ENCODE measurements at regions not wholly inside any gene's neighbourhood (a gene's known extent, or its start where the extent isn't known, plus 50 kb on each side); places are given as distances from the start of the nearest gene placed in this dataset.

DNA sequence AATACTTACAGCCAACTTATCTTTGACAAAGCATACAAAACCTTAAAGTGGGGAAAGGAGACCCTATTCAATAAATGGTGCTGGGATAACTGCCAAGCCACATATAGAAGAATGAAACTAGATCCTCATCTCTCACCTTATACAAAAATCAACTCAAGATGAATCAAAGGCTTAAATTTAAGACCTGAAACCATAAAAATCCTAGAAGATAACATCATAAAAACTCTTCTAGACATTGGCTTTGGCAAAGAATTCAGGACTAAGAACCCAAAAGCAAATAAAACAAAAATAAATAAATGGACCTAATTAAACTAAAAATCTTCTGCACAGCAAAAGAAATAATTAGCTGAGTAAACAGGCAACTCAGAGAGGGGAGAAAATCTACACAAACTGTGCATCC, 335.6 kb upstream of the PBX1 start:
- TF ChIP-seq, protein P1, sequence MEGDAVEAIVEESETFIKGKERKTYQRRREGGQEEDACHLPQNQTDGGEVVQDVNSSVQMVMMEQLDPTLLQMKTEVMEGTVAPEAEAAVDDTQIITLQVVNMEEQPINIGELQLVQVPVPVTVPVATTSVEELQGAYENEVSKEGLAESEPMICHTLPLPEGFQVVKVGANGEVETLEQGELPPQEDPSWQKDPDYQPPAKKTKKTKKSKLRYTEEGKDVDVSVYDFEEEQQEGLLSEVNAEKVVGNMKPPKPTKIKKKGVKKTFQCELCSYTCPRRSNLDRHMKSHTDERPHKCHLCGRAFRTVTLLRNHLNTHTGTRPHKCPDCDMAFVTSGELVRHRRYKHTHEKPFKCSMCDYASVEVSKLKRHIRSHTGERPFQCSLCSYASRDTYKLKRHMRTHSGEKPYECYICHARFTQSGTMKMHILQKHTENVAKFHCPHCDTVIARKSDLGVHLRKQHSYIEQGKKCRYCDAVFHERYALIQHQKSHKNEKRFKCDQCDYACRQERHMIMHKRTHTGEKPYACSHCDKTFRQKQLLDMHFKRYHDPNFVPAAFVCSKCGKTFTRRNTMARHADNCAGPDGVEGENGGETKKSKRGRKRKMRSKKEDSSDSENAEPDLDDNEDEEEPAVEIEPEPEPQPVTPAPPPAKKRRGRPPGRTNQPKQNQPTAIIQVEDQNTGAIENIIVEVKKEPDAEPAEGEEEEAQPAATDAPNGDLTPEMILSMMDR (IDR thresholded peaks at IDR 0.05) = no peak
- no peak for TF ChIP-seq POLR2A (IDR thresholded peaks at IDR 0.05)
